Activated T-cell treated with anti-CD3 and anti-CD28 coated beads, Interleukin-2, amount 50 U/mL, for 72 hours (primary cell): ENCODE measurements at regions not wholly inside any gene's neighbourhood (a gene's known extent, or its start where the extent isn't known, plus 50 kb on each side); places are given as distances from the start of the nearest gene placed in this dataset.

Experiments used
- ATAC-seq, 2 donors: fragments of 150-1000 bp; cut with Tn5 transposase; replicated peaks in 1 of 2; 2 replicates each; pipeline ENCODE4 v1.10.0; 2021; ENCODE audit warnings: moderate library complexity in 2 of 2, mild to moderate bottlenecking in 1 of 2
- DNase-seq, 2 donors: peaks; one replicate each; pipeline ENCODE4 v3.0.0; 2021 to 2022; ENCODE audit warnings: mixed read lengths in 1 of 2
- H3K27ac Mint-ChIP-seq: one replicate; pipeline ENCODE4 v1.8.0; 2022; ENCODE audit warnings: mild to moderate bottlenecking, moderate library complexity, mixed read lengths
- H3K27me3 Mint-ChIP-seq: one replicate; pipeline ENCODE4 v1.8.0; 2022; ENCODE audit warnings: low read depth, mixed read lengths
- H3K36me3 Mint-ChIP-seq, 2 donors: one replicate each; pipeline ENCODE4 v1.8.0; 2022; ENCODE audit warnings: mixed read lengths in 2 of 2, mild to moderate bottlenecking in 1 of 2; ENCODE audit not compliant: insufficient read depth in 2 of 2
- H3K4me1 Mint-ChIP-seq: one replicate; pipeline ENCODE4 v1.8.0; 2022; ENCODE audit warnings: low read depth, mixed read lengths
- H3K4me3 Mint-ChIP-seq, 2 donors: one replicate each; pipeline ENCODE4 v1.8.0; 2022; ENCODE audit warnings: mild to moderate bottlenecking in 2 of 2, mixed read lengths in 2 of 2, moderate library complexity in 2 of 2
- H3K9me3 Mint-ChIP-seq, 2 donors: one replicate each; pipeline ENCODE4 v1.8.0; 2022; ENCODE audit warnings: mixed read lengths in 2 of 2

DNA sequence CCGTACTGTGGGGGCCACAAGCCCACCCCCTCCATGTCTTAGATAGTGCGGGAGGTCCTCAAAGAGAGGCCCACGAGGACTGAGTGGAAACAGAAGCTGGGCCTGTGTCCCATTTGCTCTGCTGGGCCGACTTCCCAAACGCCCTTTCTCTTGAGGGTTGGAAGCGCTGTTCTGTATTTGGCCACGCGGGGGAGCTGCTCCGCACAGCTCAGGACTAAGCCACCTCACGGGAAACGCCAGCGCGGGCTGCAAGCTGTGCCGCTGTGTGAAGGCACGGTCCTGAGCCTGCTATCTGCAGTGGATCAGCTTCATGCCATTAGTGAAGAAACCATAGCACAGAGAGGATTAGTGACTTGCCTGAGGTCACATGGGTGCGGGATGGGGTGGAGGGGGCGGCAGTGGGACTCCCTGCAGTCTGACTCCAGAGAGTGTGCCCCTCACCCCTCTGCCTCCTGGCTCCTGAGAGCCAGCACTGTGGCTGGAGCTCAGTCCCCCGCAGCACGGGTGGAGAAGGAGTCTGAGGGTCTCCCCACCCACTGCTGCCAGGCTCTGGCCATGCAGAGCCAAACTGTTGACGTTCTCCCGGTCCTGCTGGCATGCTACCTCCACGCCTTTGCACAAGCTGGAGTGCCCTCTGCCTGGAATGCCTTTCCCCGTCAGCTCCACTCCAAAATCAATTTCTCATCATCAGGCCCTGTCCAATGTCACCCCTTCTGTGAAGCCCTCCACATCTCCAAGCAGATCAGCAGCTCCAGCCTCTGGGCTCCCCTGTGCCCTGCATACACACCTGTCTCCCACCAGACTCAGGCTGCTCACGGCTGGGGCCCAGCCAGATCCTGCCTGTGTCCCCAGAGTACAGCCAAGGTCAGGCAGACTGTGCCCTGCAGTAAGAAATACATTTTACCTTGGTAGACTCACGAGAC lies 51.5 kb upstream of the LRRC32 start:
- Mint-ChIP-seq H3K9me3 (no peaks in the 10 kb centered on the region), H3K4me1 (peaks cover 10% of the 10 kb centered on the region), H3K27ac (no peak overlapping the region), H3K36me3 (no peaks in the 10 kb centered on the region), H3K27me3 (peaks cover 40% of the 10 kb centered on the region), H3K4me3 (peak overlapping the region in 1 of 2 donors; percentile 10)
- DNase-seq: peak; percentile 79 to 81
- peak; percentile 92 to 93 for ATAC-seq

DNA sequence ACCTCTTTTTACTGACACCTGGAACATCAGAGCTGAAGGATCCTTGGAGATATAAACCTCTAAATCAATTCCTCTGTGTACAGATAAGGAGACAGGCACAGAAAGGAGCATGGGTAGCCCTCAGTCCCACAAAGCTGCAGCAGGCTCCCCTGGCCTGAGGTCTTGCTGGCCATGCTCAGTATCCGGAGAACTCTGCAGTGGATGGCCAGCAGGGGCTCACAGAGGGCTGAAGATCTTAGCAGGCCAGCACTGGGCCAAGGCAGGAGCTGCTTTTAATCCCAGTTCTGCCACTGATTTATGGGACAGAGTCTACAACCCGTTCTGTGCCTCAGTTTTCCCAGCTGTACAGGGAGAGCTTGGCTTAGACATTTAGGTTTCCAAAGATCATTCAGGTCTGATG lies 52.6 kb upstream of the LRRC32 start:
- Mint-ChIP-seq H3K27ac (no peak overlapping the region), H3K4me3 (no peak overlapping the region), H3K9me3 (no peaks in the 10 kb centered on the region), H3K36me3 (no peaks in the 10 kb centered on the region), H3K4me1 (peaks cover 10% of the 10 kb centered on the region), H3K27me3 (peaks cover 42% of the 10 kb centered on the region)
- no peak for DNase-seq
- ATAC-seq: no peak

DNA sequence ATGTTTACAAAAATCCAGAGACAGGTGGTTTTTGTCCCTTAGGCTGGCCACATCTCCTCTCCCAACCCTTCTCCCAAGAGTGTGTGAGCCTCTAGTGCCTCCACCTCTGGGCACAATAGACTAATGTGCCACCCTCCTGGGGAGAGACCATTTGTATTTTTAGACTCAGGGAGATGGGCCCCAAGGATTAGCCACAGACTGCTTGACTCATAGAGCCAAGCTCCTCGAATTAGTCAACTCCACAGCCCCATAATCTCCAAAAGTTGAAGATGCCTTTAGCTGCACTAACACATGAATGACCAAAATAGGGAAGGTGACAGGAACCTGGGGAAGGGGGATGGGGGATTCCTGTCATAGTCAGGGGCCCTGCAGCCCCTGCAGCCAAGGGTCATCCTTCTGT lies 53.0 kb upstream of the LRRC32 start:
- ATAC-seq: peak; percentile 41 to 53
- Mint-ChIP-seq H3K36me3 (no peaks in the 10 kb centered on the region), H3K27me3 (peaks cover 42% of the 10 kb centered on the region), H3K27ac (no peak overlapping the region), H3K9me3 (no peaks in the 10 kb centered on the region), H3K4me3 (no peak overlapping the region), H3K4me1 (peaks cover 10% of the 10 kb centered on the region)
- DNase-seq: no peak

DNA sequence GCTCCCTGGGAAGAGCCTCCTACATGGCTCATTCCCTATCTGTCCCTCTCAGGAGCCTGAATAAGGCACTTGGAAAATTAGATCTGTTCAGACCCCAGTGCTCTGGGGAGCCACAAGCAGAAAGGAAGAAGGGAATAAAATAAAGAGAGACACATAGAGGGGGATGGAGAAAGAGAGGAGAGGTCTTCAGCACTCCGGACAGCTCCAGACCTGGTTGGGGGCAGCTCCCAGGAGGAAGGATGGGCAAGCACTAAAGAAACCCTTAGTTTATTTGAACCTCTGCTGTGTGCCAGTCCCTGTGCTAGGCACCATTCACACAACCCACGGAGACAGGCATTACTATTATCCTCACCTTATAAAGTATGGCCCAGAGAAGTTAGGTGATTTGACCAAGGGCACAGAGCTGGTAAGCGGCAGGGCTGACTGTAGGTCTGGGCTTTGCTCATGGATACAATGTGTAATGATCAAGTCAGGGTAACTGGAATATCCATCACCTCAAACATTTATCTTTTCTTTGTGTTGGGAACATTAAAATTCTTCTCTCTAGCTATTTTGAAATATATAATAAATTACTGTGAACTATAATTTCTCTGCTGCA lies 53.7 kb upstream of the LRRC32 start:
- Mint-ChIP-seq H3K27me3 (peaks cover 42% of the 10 kb centered on the region), H3K36me3 (no peaks in the 10 kb centered on the region), H3K9me3 (no peaks in the 10 kb centered on the region), H3K27ac (no peak overlapping the region), H3K4me1 (peaks cover 10% of the 10 kb centered on the region), H3K4me3 (no peak overlapping the region)
- DNase-seq (no peak), ATAC-seq (no peak)

DNA sequence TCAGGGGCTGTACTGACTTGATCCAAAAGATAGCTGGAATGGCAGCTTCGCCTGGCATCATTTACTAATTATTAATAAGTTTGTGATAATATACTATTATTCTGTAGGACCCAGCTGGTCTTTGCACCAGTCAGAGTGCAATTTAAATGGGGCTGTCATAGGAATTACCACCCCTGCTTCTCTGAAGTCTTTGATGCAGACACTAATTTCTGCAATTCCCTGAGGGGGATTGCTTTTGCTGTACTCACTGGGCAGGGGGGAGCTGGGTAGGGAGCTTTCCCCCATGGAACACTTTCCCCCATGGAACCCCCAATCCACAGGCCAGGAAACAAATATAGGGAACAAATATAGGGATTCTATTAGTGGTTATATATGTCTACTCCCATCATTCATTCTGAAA lies 54.9 kb upstream of the TSKU start:
- Mint-ChIP-seq H3K27me3 (peaks cover 31% of the 10 kb centered on the region), H3K36me3 (no peaks in the 10 kb centered on the region), H3K4me1 (peaks cover 4% of the 10 kb centered on the region), H3K4me3 (no peak overlapping the region), H3K27ac (no peak overlapping the region), H3K9me3 (no peaks in the 10 kb centered on the region)
- DNase-seq (no peak), ATAC-seq (no peak)

DNA sequence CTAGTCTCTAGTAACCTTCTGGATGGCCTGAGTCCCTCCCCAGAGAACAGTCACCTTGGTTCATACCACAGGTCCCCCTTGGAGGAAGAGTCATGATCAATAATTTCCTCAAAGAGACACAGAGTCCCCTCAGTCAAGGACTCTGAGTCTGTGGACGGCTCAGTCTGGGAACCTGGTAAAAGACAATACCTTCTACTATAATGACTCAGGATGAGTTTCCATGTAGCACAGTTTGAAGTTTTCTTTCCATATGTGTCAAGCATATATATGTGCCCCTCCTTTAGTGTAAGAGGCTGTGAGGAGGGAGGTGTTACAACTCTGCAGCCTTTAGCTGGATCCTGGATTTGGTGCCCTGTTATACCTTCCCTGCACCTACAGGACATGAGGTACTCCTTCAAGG lies 54.4 kb upstream of the TSKU start:
- H3K9me3 Mint-ChIP-seq: no peaks in the 10 kb centered on the region
- no peak overlapping the region for H3K4me3 Mint-ChIP-seq
- no peak for DNase-seq
- peaks cover 28% of the 10 kb centered on the region for H3K27me3 Mint-ChIP-seq
- no peak overlapping the region for H3K27ac Mint-ChIP-seq
- peak; percentile 29 to 64 for ATAC-seq
- H3K4me1 Mint-ChIP-seq: no peaks in the 10 kb centered on the region
- H3K36me3 Mint-ChIP-seq: no peaks in the 10 kb centered on the region

DNA sequence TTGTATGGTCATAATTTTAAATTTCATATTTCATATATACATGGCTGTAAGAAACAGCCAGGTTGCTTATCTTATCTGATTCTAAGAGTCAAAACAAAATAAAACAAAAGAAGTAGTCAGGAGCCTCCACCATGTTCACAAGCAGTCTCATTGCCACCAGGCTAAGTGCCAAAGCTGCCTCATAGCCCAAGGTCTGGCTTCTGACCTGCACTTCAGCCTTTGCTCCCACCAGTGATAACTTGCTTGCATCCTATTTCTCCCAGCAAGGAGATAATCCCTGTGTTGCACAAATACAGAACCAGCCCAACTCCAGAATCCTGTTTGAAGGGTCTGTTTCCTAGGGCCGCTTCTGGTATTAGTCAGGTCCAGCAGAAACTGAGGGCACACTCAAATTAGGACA lies 53.9 kb upstream of the TSKU start:
- H3K36me3 Mint-ChIP-seq: no peaks in the 10 kb centered on the region
- H3K27ac Mint-ChIP-seq: no peak overlapping the region
- ATAC-seq (no peak), DNase-seq (no peak)
- no peaks in the 10 kb centered on the region for H3K4me1 Mint-ChIP-seq
- no peak overlapping the region for H3K4me3 Mint-ChIP-seq
- H3K9me3 Mint-ChIP-seq: no peaks in the 10 kb centered on the region
- H3K27me3 Mint-ChIP-seq: peaks cover 23% of the 10 kb centered on the region

DNA sequence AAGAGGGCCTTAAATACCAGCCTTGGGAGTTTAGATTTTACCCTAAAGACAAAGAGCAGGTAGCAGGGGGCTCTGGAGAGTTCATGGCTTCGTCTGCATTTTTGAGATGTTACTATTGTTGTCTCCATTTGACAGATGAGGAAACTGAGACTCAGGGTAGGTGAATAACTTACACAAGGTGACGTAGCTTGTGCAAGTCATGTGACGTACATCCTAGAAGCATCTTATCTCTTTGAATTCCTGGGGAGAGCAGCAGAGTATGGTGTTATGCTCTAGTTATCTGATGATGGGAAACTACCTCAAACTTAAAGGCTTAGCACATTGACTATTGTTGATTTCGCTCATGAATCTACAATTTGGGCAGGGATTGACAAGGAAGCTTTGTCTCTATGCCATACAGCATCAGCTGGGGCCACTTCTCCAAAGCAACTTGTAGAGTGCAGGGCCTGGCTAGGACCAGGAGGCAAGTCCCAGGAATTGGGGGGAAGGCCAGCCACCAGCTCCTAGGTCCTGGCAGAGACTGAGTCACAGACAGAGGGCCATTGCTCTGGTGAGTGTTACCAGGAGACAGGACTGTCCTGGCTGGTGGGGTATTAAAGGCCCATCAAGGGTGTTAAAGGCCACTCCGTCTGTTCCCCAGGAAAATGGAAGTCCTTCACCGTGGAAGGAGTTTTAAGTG lies 52.1 kb upstream of the TSKU start:
- no peaks in the 10 kb centered on the region for H3K4me1 Mint-ChIP-seq
- no peaks in the 10 kb centered on the region for H3K9me3 Mint-ChIP-seq

DNA sequence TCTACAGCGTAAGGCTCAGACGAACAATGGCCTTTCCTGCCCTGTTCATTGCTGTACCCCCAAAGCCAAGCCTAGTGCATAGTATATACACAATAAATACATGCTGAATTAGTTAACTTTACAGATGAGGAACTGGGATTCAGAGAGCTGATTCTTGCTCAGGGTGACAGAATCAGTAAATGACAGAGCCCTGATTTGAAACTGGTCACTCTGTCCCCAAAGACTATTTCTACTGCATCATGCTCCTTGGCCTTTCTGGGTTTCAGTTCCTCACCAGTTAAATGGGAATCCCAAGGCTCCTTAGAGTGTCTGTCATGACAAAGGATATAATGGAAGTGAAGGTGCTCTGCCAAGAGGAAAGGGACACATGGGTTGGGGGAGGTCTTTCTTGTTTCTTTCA lies 50.5 kb upstream of the TSKU start:
- Mint-ChIP-seq H3K27me3 (no peaks in the 10 kb centered on the region), H3K9me3 (no peaks in the 10 kb centered on the region), H3K36me3 (no peaks in the 10 kb centered on the region), H3K4me1 (no peaks in the 10 kb centered on the region), H3K27ac (no peak overlapping the region), H3K4me3 (no peak overlapping the region)
- ATAC-seq (no peak), DNase-seq (no peak)

More for the DNA sequence above, 52.1 kb upstream of the TSKU start:
- ATAC-seq (no peak), DNase-seq (no peak)
- Mint-ChIP-seq H3K36me3 (no peaks in the 10 kb centered on the region), H3K27ac (no peak overlapping the region), H3K27me3 (peaks cover 8% of the 10 kb centered on the region), H3K4me3 (no peak overlapping the region)
